Cardiac fibroblast (primary cell): ENCODE measurements at regions not wholly inside any gene's neighbourhood (a gene's known extent, or its start where the extent isn't known, plus 50 kb on each side); places are given as distances from the start of the nearest gene placed in this dataset.

Experiments
- DNase-seq, 2 donors: peaks; one replicate each; pipeline versions ENCODE4 v3.0.0 to v3.0.0-alpha.2; 2010; ENCODE audit warnings: low read depth in 2 of 2
- H3K4me3 ChIP-seq, 2 donors: replicated peaks in 1 of 2; 1 replicate in 1 of 2; 2 replicates in 1 of 2; pipeline ENCODE4 v1.5.1; 2011; ENCODE audit warnings: low read depth in 2 of 2, low read length in 2 of 2, mild to moderate bottlenecking in 2 of 2, moderate library complexity in 1 of 2
- TF ChIP-seq, protein P1 (sequence below): IDR thresholded peaks from one replicate; pipeline ENCODE4 v1.5.1; 2011; ENCODE audit warnings: low read depth, mild to moderate bottlenecking, low read length, inconsistent platforms

DNA sequence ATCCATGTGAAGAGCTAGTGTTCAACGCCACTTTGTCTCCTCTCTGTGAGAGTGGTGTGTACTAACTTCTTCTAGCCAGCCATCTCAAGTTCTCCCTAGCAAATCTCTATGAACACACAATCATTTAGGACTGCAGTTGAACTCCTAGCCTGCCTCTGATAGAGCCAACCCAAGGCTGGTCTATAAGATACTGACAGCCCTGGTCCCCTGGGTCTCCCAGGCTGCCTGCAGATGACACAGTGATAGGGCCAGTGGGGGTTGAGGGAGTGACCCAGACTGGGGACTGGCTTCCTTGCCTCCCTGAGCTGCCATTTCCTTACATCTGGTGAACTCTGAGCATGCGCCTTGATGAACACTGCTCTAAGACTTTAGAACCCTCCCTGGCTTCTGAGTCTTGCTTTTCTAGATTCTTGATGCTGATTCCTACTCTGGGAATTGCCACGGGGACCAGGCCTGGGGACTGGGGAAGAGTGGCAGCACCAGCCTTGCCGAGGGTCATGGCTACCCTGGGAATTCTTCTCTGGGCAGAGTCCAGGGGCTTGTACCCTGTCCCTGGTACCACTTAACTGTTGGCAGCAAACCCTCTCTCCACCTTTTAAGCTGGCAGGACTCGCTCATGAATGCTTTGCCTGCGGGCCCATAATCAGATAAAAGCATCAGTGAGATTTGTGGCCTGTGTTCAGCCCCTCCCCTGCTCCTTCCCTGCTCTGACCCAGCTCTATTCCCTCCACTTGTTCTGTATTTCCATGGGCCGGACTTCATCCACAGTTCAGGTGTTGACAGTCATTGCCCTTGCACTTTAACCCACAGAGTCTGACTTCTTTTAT lies 130.8 kb upstream of the CHD6 start:
- no peak for DNase-seq
- TF ChIP-seq, protein P1, sequence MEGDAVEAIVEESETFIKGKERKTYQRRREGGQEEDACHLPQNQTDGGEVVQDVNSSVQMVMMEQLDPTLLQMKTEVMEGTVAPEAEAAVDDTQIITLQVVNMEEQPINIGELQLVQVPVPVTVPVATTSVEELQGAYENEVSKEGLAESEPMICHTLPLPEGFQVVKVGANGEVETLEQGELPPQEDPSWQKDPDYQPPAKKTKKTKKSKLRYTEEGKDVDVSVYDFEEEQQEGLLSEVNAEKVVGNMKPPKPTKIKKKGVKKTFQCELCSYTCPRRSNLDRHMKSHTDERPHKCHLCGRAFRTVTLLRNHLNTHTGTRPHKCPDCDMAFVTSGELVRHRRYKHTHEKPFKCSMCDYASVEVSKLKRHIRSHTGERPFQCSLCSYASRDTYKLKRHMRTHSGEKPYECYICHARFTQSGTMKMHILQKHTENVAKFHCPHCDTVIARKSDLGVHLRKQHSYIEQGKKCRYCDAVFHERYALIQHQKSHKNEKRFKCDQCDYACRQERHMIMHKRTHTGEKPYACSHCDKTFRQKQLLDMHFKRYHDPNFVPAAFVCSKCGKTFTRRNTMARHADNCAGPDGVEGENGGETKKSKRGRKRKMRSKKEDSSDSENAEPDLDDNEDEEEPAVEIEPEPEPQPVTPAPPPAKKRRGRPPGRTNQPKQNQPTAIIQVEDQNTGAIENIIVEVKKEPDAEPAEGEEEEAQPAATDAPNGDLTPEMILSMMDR, result no peak
- no peak overlapping the region for H3K4me3 ChIP-seq

DNA sequence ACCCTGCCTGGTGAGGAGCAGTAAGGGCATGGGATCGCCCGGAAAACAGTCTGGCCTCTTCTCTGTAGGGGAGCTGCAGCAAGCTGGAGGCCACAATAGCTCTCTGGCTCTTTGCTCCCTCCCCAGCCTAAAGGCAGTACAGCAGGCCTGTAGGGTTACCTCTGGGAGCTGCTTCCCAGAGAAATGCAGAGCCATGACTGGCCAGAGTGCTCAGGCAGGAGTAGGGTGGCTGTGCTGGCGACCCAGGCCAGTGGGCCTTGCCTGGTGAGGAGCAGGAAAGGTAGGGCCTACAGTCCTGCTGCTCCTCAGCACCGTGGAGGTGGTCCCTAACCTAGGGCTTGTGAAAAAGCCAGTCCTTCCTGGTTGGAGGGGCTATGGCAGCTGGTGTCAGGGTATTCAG lies 129.9 kb upstream of the CHD6 start:
- H3K4me3 ChIP-seq, result no peak overlapping the region
- TF ChIP-seq, protein P1, result no peak

DNA sequence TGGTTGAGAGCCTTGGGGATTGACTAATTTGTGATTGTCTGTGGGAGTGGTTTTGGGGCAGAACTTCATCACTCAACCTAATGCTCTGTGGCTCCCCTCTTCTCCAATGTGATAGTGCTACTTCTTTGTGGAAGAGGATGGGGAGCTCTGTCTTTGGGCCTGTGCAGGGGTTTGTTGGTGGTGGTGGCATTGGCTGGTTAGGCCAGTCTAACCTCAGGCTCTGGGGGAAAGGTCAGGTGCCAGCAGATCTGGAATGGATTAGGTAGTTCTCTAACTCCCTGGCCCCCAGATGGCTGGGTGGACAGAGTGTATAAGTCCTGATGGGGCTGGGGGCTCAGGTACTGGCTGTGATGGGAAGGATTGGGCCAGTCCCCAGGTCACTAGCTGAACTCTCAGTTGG lies 129.0 kb upstream of the CHD6 start:
- no peak for DNase-seq
- TF ChIP-seq, protein P1, result no peak

More for the DNA sequence above, 129.9 kb upstream of the CHD6 start:
- DNase-seq, result no peak

DNA sequence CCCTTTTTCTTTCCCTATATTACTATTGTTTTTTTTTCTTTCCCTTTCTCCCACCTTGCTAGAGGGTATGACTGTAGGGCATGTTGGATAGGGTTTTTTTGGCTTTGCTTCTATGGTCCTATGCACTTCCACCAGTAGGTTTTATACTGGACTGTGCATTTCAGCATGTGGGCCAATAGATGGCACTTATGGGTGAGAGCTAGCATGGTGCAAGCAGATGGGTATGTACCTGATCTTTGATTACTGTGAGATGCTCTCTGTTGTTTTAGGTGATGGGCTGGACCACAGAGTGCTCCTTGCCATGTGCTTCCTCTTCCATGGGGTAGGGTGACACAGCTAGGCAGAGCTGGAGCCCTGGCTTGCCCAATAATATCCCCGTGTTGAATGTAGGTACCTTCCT lies 128.5 kb upstream of the CHD6 start:
- no peak overlapping the region for H3K4me3 ChIP-seq
- DNase-seq, result no peak
- TF ChIP-seq, protein P1, result no peak

More for the DNA sequence above, 129.0 kb upstream of the CHD6 start:
- no peak overlapping the region for H3K4me3 ChIP-seq

DNA sequence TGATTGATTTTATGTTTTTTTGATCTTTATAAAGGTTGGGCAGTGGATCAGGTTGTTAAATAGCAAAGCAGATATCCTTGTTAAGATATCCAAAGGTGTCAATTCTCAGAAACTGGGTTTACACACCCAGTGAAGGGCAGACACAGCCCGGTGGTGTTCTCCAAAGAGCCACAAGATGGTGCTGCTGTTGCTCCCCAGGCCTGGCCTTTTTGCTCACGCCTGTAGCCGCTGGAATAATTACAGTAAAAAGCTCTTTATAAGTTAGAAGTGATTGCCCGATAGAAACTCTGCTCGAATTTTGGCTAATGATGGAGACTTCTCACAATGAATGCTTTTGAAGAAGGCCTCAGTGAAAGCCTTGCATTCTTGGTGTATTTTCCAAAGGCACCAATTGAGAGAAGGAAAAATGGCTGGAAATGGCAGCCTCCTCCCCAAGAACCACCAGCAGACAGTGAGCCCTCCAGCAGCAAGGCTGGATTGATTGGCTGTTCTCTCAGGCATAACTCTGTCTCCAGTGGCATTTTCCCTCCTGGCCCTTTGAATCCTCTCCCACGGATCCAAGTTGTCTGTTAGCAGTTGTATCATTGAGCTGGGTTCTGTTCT lies 120.5 kb upstream of the CHD6 start:
- TF ChIP-seq, protein P1, result peak; percentile 93
- peak; percentile 55 to 58 for DNase-seq

DNA sequence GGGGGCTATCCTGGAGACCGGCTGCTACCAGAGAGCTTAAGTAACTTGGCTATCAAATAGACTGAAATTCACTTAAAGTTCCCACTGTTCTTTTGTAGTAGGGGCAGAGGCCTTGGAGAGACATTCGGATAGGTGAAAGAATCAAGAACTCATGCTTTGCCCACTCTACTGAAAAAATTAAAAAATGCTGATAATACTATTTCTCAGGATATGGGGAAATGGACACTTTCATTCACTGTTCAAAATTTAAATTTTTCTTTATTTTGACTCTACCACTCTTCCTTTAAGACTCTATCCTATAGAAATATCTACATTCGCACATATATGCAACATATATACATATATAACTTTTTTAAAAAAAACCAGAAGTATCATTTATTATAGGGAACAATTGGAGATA lies 117.8 kb upstream of the CHD6 start:
- TF ChIP-seq, protein P1, result no peak
- DNase-seq, result no peak
- no peak overlapping the region for H3K4me3 ChIP-seq

More for the DNA sequence above, 120.5 kb upstream of the CHD6 start:
- H3K4me3 ChIP-seq, result no peak overlapping the region
